ENCODE measurements at regions not wholly inside any gene's neighbourhood (a gene's known extent, or its start where the extent isn't known, plus 50 kb on each side); places are given as distances from the start of the nearest gene placed in this dataset.

DNA sequence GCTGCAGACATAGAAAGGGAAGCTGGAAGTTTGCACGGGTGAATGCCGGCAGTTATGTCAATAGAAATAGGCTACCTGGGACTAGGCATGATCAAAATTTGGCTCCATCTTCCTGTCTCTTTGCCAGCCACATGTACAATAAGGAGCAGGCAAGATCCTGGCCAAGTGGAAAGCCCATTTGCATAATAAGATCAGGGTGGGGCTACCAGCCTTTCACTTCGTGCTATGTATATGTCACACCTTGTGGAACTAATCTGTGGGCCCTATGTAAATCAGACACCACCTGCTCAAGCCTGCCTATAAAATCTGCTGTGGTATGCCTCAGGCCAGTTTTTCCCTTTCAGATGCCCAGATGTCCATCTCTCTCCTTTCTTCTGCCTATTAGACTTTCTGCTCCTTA is 79.3 kb upstream of the DRD2 start:
- no peak overlapping the region for H3K4me2 ChIP-seq (ENCODE audit: insufficient read depth in 1 of 2, low read depth in 2 of 2, low read length in 2 of 2)
- DNase-seq (ENCODE audit: low read depth in 1 of 2, low spot score in 2 of 2), result no peak
- peaks cover 2 to 9% (median 5%) of the 10 kb centered on the region in 4 experiments; a peak in 5 of 7 replicates for H3K4me1 ChIP-seq (replicated peaks in 1 of 4; ENCODE audit: control insufficient read depth in 3 of 4, insufficient read depth in 4 of 4, low read length in 3 of 4)
- no peaks in the 10 kb centered on the region for H3K9me3 ChIP-seq (ENCODE audit: insufficient read depth in 2 of 2, low read depth in 1 of 2, low read length in 1 of 2)
- H3K23ac ChIP-seq (ENCODE audit: insufficient read length), result no peak overlapping the region
- no peak overlapping the region for H3K4ac ChIP-seq (replicated peaks; ENCODE audit: insufficient read length, low read depth, low read length)
- no peak overlapping the region for H3K4me3 ChIP-seq (ENCODE audit: extremely low read depth in 1 of 4, insufficient read depth in 2 of 4, low read depth in 3 of 4, low read length in 4 of 4)
- H4K8ac ChIP-seq (ENCODE audit: extremely low read depth, insufficient read depth, low read length), result no peak overlapping the region
- POLR2A ChIA-PET (ENCODE audit: partially characterized antibody), result interaction anchor here (1.6 kb wide), 1 partner anchor 12 kb away, joined by 4 read pairs; no protein-coding TSS in a partner anchor
- no peaks in the 10 kb centered on the region for H3K23me2 ChIP-seq (ENCODE audit: low read depth, low read length)
- no peaks in the 10 kb centered on the region for H4K20me1 ChIP-seq (replicated peaks in 1 of 2; ENCODE audit: control insufficient read depth in 1 of 2, insufficient read depth in 2 of 2, low read length in 2 of 2)
- H3K36me3 ChIP-seq (ENCODE audit: control insufficient read depth in 2 of 4, insufficient read depth in 4 of 4, low read length in 3 of 4), result no peaks in the 10 kb centered on the region
- no peak overlapping the region for H2BK15ac ChIP-seq (ENCODE audit: low read length)
- TF ChIP-seq MAFK (IDR thresholded peaks at IDR 0.05; ENCODE audit: low read depth, low read length) (no peak), TEAD4 (IDR thresholded peaks at IDR 0.05; ENCODE audit: low read depth, low read length) (no peak), CREB1 (IDR thresholded peaks at IDR 0.05) (no peak), ZNF274 (IDR thresholded peaks at IDR 0.05; ENCODE audit: borderline replicate concordance, extremely low read depth, low read length) (no peak), SIN3A (conservative IDR thresholded peaks at IDR 0.05 in 1 of 2, IDR thresholded peaks at IDR 0.05 in 1 of 2; ENCODE audit: low read depth in 1 of 2, low read length in 2 of 2) (no peak), RAD21 (IDR thresholded peaks at IDR 0.05 in 1 of 2, conservative IDR thresholded peaks at IDR 0.05 in 1 of 2; ENCODE audit: low read depth in 2 of 2, low read length in 2 of 2) (no peak)
- no peak overlapping the region for H2BK20ac ChIP-seq (ENCODE audit: low read length)
- no peaks in the 10 kb centered on the region for H3K79me1 ChIP-seq (ENCODE audit: low read depth, low read length)
- H2BK120ac ChIP-seq (replicated peaks; ENCODE audit: low read depth, low read length), result no peak overlapping the region
- no peaks in the 10 kb centered on the region for H3K79me2 ChIP-seq (ENCODE audit: control insufficient read depth in 1 of 2, insufficient read depth in 2 of 2, low read length in 2 of 2)
- CTCF ChIA-PET (ENCODE audit: partially characterized antibody), result interaction anchor here (0.8 to 8.8 kb wide), 22 partner anchors 9 to 248 kb away, joined by 3 to 70 read pairs (median 4); no protein-coding TSS in a partner anchor
- H3K9ac ChIP-seq (replicated peaks in 1 of 4; ENCODE audit: extremely low read depth in 1 of 4, low read depth in 3 of 4, low read length in 3 of 4), result no peak overlapping the region
- H2AFZ ChIP-seq (ENCODE audit: low read length), result no peak overlapping the region
- no peak for FAIRE-seq
- no peak overlapping the region for H3K14ac ChIP-seq (ENCODE audit: insufficient read length)
- H3K18ac ChIP-seq (ENCODE audit: extremely low read depth, low read length), result no peak overlapping the region
- no peaks in the 10 kb centered on the region for H3K27me3 ChIP-seq (replicated peaks in 1 of 4; ENCODE audit: control insufficient read depth in 3 of 4, extremely low read depth in 1 of 4, insufficient read depth in 3 of 4, low read length in 3 of 4)
- no peak overlapping the region for H2BK12ac ChIP-seq (ENCODE audit: low read depth, low read length)
- 78% methylated on average over 3 of the region's 3 CpGs; no CpG with 5 or more reads in 1 of the 2 experiments for WGBS, 2 experiments (ENCODE audit: extremely low coverage in 1 of 2, insufficient coverage in 1 of 2, insufficient read length in 1 of 2, insufficient replicate concordance in 2 of 2, low coverage in 1 of 2, low lambda C conversion rate in 2 of 2, missing lambda C conversion rate in 1 of 2)
- H2BK5ac ChIP-seq (ENCODE audit: low read depth, low read length), result no peak overlapping the region
- no peak overlapping the region for H3K56ac ChIP-seq (replicated peaks; ENCODE audit: insufficient read length, low read depth, low read length)
- H4K91ac ChIP-seq (replicated peaks; ENCODE audit: insufficient read length, low read length), result no peak overlapping the region
- no peak overlapping the region for H4K5ac ChIP-seq (ENCODE audit: insufficient read length, low read depth, low read length)
- no peak overlapping the region for H2AK5ac ChIP-seq (ENCODE audit: low read depth, low read length)
- no peak overlapping the region for H3K27ac ChIP-seq (ENCODE audit: low read depth, low read length)

Measured in H1 (cell line).